ENCODE measurements at regions not wholly inside any gene's neighbourhood (a gene's known extent, or its start where the extent isn't known, plus 50 kb on each side); places are given as distances from the start of the nearest gene placed in this dataset.

DNA sequence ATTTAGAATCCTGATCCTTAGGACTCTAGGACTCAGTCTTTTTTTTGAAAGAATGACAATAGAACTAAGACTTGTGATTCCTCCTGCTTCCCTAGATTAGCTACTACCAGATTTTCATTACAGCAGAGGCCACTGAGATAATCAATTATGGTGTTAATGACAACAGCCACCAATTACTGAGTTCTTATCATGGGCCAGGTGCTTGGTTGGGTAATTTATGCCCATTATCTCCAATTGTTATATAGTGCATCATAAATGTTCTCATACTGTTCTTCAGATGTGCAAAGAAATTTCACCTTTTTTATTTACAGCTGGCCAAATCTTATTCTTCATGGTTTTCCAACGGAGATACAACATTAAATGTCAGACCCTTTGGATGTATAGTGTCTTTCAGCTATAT lies 162.9 kb upstream of the CMC1 start:
- H3K27ac ChIP-seq (ENCODE audit: low read length): no peak overlapping the region
- H3K36me3 ChIP-seq (ENCODE audit: insufficient read depth, low read length): no peaks in the 10 kb centered on the region
- no peak for DNase-seq
- H4K20me1 ChIP-seq (ENCODE audit: insufficient read depth, low read length): no peaks in the 10 kb centered on the region
- TF ChIP-seq EZH2 (IDR thresholded peaks at IDR 0.05; ENCODE audit: borderline replicate concordance, low read depth, low read length, severe bottlenecking): no peak
- H3K27me3 ChIP-seq (ENCODE audit: insufficient read depth, low read length, poor library complexity): no peaks in the 10 kb centered on the region
- H3K4me1 ChIP-seq (ENCODE audit: insufficient read depth, low read length): no peaks in the 10 kb centered on the region
- no peak overlapping the region for H2AFZ ChIP-seq (ENCODE audit: low read depth, low read length)
- no peaks in the 10 kb centered on the region for H3K79me2 ChIP-seq (ENCODE audit: insufficient read depth, low read length)
- no peak overlapping the region for H3K4me2 ChIP-seq (ENCODE audit: insufficient read depth, low read length)
- no peaks in the 10 kb centered on the region for H3K9me3 ChIP-seq (ENCODE audit: insufficient read depth, low read length, severe bottlenecking)
- no peak overlapping the region for H3K4me3 ChIP-seq (ENCODE audit: low read depth in 1 of 2, low read length in 2 of 2)
- no peak for ATAC-seq (ENCODE audit: insufficient read depth, low read depth)
- H3K9ac ChIP-seq (ENCODE audit: low read depth, low read length): no peak overlapping the region

DNA sequence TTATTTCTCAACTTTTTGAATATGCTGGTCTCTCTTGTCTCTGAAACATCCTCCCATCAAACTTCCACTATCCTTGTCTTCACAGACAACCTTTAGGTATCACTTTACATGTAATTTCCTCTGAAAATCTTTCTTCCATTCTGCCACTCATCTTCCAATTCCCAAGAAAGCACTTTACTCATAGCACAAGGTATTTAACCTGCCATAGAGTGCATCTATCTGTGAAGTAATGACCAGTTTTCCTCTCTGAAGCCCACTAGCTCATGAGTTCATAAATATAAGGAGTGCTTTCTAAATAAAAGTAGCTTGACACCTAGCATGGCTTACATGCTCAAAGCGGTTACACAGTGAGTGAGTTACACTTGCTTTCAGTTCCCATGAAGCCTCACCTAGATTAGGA lies 160.7 kb upstream of the CMC1 start:
- no peak overlapping the region for H3K9ac ChIP-seq (ENCODE audit: low read depth, low read length)
- no peak for DNase-seq
- H3K36me3 ChIP-seq (ENCODE audit: insufficient read depth, low read length): no peaks in the 10 kb centered on the region
- H3K9me3 ChIP-seq (ENCODE audit: insufficient read depth, low read length, severe bottlenecking): no peaks in the 10 kb centered on the region
- H3K4me3 ChIP-seq (ENCODE audit: low read depth in 1 of 2, low read length in 2 of 2): no peak overlapping the region
- H3K27ac ChIP-seq (ENCODE audit: low read length): no peak overlapping the region
- no peak overlapping the region for H2AFZ ChIP-seq (ENCODE audit: low read depth, low read length)
- H4K20me1 ChIP-seq (ENCODE audit: insufficient read depth, low read length): no peaks in the 10 kb centered on the region
- no peaks in the 10 kb centered on the region for H3K79me2 ChIP-seq (ENCODE audit: insufficient read depth, low read length)
- no peaks in the 10 kb centered on the region for H3K27me3 ChIP-seq (ENCODE audit: insufficient read depth, low read length, poor library complexity)
- TF ChIP-seq EZH2 (IDR thresholded peaks at IDR 0.05; ENCODE audit: borderline replicate concordance, low read depth, low read length, severe bottlenecking): no peak
- TF ChIP-seq, protein P1, sequence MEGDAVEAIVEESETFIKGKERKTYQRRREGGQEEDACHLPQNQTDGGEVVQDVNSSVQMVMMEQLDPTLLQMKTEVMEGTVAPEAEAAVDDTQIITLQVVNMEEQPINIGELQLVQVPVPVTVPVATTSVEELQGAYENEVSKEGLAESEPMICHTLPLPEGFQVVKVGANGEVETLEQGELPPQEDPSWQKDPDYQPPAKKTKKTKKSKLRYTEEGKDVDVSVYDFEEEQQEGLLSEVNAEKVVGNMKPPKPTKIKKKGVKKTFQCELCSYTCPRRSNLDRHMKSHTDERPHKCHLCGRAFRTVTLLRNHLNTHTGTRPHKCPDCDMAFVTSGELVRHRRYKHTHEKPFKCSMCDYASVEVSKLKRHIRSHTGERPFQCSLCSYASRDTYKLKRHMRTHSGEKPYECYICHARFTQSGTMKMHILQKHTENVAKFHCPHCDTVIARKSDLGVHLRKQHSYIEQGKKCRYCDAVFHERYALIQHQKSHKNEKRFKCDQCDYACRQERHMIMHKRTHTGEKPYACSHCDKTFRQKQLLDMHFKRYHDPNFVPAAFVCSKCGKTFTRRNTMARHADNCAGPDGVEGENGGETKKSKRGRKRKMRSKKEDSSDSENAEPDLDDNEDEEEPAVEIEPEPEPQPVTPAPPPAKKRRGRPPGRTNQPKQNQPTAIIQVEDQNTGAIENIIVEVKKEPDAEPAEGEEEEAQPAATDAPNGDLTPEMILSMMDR (IDR thresholded peaks at IDR 0.05; ENCODE audit: borderline replicate concordance, extremely low read depth, low read length, poor library complexity, severe bottlenecking): no peak
- H3K4me2 ChIP-seq (ENCODE audit: insufficient read depth, low read length): no peak overlapping the region
- no peaks in the 10 kb centered on the region for H3K4me1 ChIP-seq (ENCODE audit: insufficient read depth, low read length)
- no peak for ATAC-seq (ENCODE audit: insufficient read depth, low read depth)

DNA sequence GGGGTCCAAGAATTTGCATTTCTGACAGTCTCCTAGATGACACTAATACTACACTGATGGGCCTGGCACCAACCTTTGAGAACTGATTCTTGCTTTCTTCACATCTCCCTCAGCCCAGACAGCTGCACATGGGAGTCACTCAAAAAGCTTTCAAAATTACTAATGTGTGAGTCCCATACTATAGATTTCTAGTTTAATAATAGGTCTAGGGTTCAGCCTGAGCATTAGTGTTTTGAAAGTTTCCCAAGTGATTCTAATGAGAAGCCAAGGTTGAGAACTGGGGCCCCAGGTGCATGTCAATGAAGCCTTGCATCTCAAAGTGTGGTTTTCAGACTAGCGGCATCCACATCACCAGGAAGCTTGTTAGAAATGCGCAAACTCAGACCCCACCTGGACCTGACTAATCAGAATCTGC lies 159.9 kb upstream of the CMC1 start:
- Histone ChIP-seq H3K4me2 (ENCODE audit: insufficient read depth, low read length) (no peak overlapping the region), H3K27ac (ENCODE audit: low read length) (no peak overlapping the region), H2AFZ (ENCODE audit: low read depth, low read length) (no peak overlapping the region), H3K36me3 (ENCODE audit: insufficient read depth, low read length) (no peaks in the 10 kb centered on the region), H3K4me1 (ENCODE audit: insufficient read depth, low read length) (no peaks in the 10 kb centered on the region), H3K4me3 (ENCODE audit: low read depth in 1 of 2, low read length in 2 of 2) (no peak overlapping the region), H3K27me3 (ENCODE audit: insufficient read depth, low read length, poor library complexity) (no peaks in the 10 kb centered on the region), H3K79me2 (ENCODE audit: insufficient read depth, low read length) (no peaks in the 10 kb centered on the region), H4K20me1 (ENCODE audit: insufficient read depth, low read length) (no peaks in the 10 kb centered on the region), H3K9me3 (ENCODE audit: insufficient read depth, low read length, severe bottlenecking) (no peaks in the 10 kb centered on the region), H3K9ac (ENCODE audit: low read depth, low read length) (no peak overlapping the region)
- TF ChIP-seq, protein P1 (IDR thresholded peaks at IDR 0.05; ENCODE audit: borderline replicate concordance, extremely low read depth, low read length, poor library complexity, severe bottlenecking): no peak
- TF ChIP-seq EZH2 (IDR thresholded peaks at IDR 0.05; ENCODE audit: borderline replicate concordance, low read depth, low read length, severe bottlenecking): no peak
- DNase-seq (no peak), ATAC-seq (ENCODE audit: insufficient read depth, low read depth) (peak; percentile 22; the same call in 2 of the 3 replicates)

DNA sequence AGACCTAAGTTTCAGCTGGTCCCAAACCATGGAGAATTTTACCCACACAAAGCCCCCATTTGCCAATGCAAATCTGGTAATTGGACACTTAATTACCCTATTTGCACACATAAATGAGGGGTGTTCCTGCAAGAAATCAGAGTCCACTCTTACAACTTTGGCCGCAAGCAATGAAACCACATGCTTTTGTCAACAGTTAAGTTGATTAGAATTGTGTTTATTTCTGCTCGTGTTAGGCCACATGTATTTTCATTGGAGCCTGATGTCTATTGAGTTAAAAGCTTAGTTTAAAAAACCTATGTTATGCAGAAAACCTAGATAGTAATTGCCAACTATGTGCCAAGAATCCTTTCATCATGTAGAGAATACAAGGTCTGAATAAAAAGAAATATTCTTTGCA lies 153.8 kb upstream of the CMC1 start:
- TF ChIP-seq, protein P1 (IDR thresholded peaks at IDR 0.05; ENCODE audit: borderline replicate concordance, extremely low read depth, low read length, poor library complexity, severe bottlenecking): no peak
- TF ChIP-seq EZH2 (IDR thresholded peaks at IDR 0.05; ENCODE audit: borderline replicate concordance, low read depth, low read length, severe bottlenecking): no peak
- Histone ChIP-seq H3K9ac (ENCODE audit: low read depth, low read length) (no peak overlapping the region), H3K79me2 (ENCODE audit: insufficient read depth, low read length) (no peaks in the 10 kb centered on the region), H3K4me2 (ENCODE audit: insufficient read depth, low read length) (no peak overlapping the region), H3K4me1 (ENCODE audit: insufficient read depth, low read length) (no peaks in the 10 kb centered on the region), H3K9me3 (ENCODE audit: insufficient read depth, low read length, severe bottlenecking) (peaks cover 1% of the 10 kb centered on the region), H4K20me1 (ENCODE audit: insufficient read depth, low read length) (no peaks in the 10 kb centered on the region), H3K36me3 (ENCODE audit: insufficient read depth, low read length) (no peaks in the 10 kb centered on the region), H3K27ac (ENCODE audit: low read length) (no peak overlapping the region), H3K27me3 (ENCODE audit: insufficient read depth, low read length, poor library complexity) (no peaks in the 10 kb centered on the region), H3K4me3 (ENCODE audit: low read depth in 1 of 2, low read length in 2 of 2) (no peak overlapping the region), H2AFZ (ENCODE audit: low read depth, low read length) (no peak overlapping the region)
- ATAC-seq (ENCODE audit: insufficient read depth, low read depth) (no peak), DNase-seq (no peak)

Data from DND-41 (cell line).